ENCODE measurements at regions not wholly inside any gene's neighbourhood (a gene's known extent, or its start where the extent isn't known, plus 50 kb on each side); places are given as distances from the start of the nearest gene placed in this dataset.
"Not testable (repeated sequence)": the region's sequence is repeated elsewhere in the genome, so short reads cannot be mapped to it uniquely, and the experiment has no call there.

DNA sequence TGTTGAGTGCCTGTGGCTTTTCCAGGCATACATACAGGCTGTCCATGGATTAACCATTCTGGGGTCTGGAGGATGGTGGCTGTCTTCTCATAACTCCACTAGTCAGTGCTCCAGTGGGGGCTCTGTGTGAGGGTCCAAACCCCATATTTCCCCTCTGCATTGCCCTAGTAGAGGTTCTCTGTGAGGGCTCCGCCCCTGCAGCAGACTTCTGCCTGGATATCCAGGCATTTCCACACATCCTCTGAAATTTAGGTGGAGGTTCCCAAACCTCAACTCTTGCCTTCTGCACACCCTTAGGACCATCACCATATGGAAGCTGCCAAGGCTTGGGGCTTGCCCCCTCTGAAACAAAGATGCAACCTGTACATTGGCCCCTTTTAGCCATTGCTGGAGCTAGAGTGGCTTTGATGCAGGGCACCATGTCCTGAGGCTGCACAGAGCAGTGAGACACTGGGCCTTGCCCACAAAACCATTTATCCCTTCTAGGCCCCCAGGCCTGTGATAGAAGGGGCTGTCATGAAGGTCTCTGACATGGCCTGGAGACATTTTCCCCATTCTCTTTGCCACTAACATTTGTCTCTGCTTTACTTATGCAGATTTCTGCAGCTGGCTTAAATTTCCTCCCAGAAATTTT, 400.1 kb upstream of the MDFIC2 start:
- Histone ChIP-seq H3K4me1 (no peaks in the 10 kb centered on the region), H3K4me3 (no peak overlapping the region), H3K9me3 (no peaks in the 10 kb centered on the region), H3K36me3 (ENCODE audit: insufficient read depth in 1 of 2, low read depth in 1 of 2) (no peaks in the 10 kb centered on the region), H3K27me3 (ENCODE audit: insufficient read depth in 3 of 3, low read length in 2 of 3) (peaks cover 0 to 3% (median 0%) of the 10 kb centered on the region in 3 donors), H3K27ac (no peak overlapping the region)
- no peak for ATAC-seq
- 85 to 92% (median 88%) methylated on average over 1 of the region's 1 CpG for WGBS, 3 donors
- DNase-seq = no peak
- intact Hi-C loops (cut with DNase I) = no loop called here
- TF ChIP-seq, protein P1, sequence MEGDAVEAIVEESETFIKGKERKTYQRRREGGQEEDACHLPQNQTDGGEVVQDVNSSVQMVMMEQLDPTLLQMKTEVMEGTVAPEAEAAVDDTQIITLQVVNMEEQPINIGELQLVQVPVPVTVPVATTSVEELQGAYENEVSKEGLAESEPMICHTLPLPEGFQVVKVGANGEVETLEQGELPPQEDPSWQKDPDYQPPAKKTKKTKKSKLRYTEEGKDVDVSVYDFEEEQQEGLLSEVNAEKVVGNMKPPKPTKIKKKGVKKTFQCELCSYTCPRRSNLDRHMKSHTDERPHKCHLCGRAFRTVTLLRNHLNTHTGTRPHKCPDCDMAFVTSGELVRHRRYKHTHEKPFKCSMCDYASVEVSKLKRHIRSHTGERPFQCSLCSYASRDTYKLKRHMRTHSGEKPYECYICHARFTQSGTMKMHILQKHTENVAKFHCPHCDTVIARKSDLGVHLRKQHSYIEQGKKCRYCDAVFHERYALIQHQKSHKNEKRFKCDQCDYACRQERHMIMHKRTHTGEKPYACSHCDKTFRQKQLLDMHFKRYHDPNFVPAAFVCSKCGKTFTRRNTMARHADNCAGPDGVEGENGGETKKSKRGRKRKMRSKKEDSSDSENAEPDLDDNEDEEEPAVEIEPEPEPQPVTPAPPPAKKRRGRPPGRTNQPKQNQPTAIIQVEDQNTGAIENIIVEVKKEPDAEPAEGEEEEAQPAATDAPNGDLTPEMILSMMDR (IDR thresholded peaks at IDR 0.05) = no peak

DNA sequence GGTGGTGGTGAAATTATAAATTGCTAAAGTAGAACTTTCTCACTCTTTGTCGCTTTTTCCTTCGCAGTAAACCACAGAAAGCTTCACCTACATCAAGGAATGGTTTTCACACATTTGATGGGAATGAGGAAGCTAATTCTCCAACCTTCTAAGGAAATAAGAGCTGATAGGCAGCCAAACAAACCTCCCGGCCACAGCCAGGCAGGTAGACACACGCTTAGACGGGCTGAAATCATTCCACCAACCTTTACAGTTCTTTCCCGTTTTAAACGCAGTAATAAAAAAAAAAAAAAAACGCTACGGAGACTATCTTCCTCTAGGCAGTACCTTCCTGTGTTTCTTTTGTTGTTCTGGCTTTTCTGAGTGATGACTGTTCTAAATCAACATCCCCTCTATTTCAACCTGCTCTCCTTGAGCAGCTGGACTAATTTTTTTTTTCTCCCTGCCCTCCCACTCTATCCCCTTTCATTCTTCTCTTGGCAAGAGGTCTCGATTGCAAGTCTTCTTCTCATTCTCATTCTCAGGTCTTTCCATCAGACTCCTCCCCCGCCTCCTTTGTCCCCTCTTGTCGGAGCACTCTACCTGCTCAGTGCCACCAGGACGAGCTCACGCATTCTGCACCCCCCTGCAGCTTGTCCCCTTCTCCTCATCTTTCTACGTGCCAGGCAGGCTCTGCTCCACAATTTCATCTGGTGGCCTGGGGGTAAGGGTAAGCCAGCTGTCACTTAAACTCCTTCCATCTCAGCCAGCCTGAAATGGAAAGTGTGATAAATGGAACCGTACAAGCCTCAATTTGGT, 391.1 kb upstream of the MDFIC2 start:
- H3K4me3 ChIP-seq = no peak overlapping the region
- WGBS, 3 donors = 50 to 53% (median 51%) methylated on average over 16 of the region's 16 CpGs
- DNase-seq = no peak

DNA sequence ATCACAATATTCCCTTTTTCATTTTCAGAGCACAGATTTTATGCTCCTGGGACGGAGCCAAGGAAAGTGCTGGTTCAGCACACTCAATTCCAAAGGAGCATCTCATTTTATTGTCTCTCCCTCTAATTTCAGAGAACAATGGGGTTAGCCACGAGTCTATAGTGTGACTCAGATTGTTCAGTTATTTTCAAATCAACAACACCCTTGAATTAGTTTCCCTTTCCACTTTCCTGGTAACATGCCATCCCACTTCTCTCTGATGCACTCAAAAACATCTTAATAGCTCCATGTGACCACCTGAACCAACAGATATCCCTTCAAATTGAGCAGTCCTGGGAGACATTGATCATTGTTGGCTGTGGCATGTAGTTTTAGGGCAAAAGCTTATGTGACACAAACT, 389.7 kb upstream of the MDFIC2 start:
- H3K9me3 ChIP-seq = no peaks in the 10 kb centered on the region

More for the DNA sequence above, 391.1 kb upstream of the MDFIC2 start:
- Histone ChIP-seq H3K27ac (no peak overlapping the region), H3K9me3 (no peaks in the 10 kb centered on the region), H3K36me3 (ENCODE audit: insufficient read depth in 1 of 2, low read depth in 1 of 2) (no peaks in the 10 kb centered on the region), H3K27me3 (ENCODE audit: insufficient read depth in 3 of 3, low read length in 2 of 3) (no peaks in the 10 kb centered on the region), H3K4me1 (no peaks in the 10 kb centered on the region)
- ATAC-seq = no peak
- intact Hi-C loops (cut with DNase I) = no loop called here
- TF ChIP-seq, protein P1 (IDR thresholded peaks at IDR 0.05) = no peak

DNA sequence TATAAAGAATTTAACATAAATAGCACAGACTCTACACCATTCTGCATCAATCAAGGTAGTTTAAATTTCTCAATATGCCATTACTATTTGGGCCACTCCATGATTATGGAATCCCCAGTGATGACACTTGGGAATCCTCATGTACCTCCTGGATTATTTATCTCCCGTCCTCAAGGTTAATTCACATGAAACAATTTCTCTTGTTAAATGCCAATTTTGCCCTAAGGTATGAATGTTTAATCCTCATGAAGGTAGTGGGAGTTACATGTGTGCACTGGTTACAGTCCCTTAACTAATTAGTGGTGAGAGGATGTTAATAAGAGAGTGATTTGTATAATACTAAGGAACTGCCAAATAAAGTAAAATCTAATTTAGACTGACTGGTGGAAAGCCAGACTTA, 372.3 kb upstream of the MDFIC2 start:
- intact Hi-C loops (cut with DNase I) = no loop called here
- H3K27me3 ChIP-seq (ENCODE audit: insufficient read depth in 3 of 3, low read length in 2 of 3) = peaks cover 0 to 2% (median 0%) of the 10 kb centered on the region in 3 donors
- no peak overlapping the region for H3K4me3 ChIP-seq
- TF ChIP-seq, protein P1 (IDR thresholded peaks at IDR 0.05) = no peak
- no peaks in the 10 kb centered on the region for H3K9me3 ChIP-seq
- DNase-seq (no peak), ATAC-seq (no peak)
- WGBS, 3 donors = 69 to 74% (median 71%) methylated on average over 1 of the region's 1 CpG
- H3K36me3 ChIP-seq (ENCODE audit: insufficient read depth in 1 of 2, low read depth in 1 of 2) = no peaks in the 10 kb centered on the region
- H3K4me1 ChIP-seq = no peaks in the 10 kb centered on the region
- H3K27ac ChIP-seq = no peak overlapping the region

More for the DNA sequence above, 389.7 kb upstream of the MDFIC2 start:
- 36 to 45% (median 41%) methylated on average over 2 of the region's 2 CpGs for WGBS, 3 donors
- no peak for ATAC-seq
- intact Hi-C loops (cut with DNase I) = no loop called here
- no peak for DNase-seq
- Histone ChIP-seq H3K4me1 (no peaks in the 10 kb centered on the region), H3K27ac (no peak overlapping the region), H3K4me3 (no peak overlapping the region), H3K27me3 (ENCODE audit: insufficient read depth in 3 of 3, low read length in 2 of 3) (no peaks in the 10 kb centered on the region), H3K36me3 (ENCODE audit: insufficient read depth in 1 of 2, low read depth in 1 of 2) (no peaks in the 10 kb centered on the region)
- TF ChIP-seq, protein P1 (IDR thresholded peaks at IDR 0.05) = no peak

DNA sequence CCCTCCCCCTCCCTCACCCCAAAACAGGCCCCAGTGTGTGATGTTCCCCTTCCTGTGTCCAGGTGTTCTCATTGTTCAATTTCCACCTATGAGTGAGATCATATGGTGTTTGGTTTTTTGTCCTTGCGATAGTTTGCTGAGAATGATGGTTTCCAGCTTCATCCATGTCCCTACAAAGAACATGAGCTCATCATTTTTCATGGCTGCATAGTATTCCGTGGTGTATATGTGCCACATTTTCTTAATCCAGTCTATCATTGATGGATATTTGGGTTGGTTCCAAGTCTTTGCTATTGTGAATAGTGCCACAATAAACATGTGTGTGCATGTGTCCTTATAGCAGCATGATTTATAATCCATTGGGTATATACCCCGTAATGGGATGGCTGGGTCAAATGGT, 363.4 kb upstream of the MDFIC2 start:
- WGBS, 3 donors = 84 to 88% (median 86%) methylated on average over 3 of the region's 3 CpGs
- H3K9me3 ChIP-seq; H3K36me3 ChIP-seq (ENCODE audit: insufficient read depth in 1 of 2, low read depth in 1 of 2); intact Hi-C loops (cut with DNase I); H3K4me3 ChIP-seq; H3K27me3 ChIP-seq (ENCODE audit: insufficient read depth in 3 of 3, low read length in 2 of 3); ATAC-seq; H3K27ac ChIP-seq; DNase-seq; H3K4me1 ChIP-seq: not testable (repeated sequence)
